NCI-H146 (cell line): ENCODE measurements at regions not wholly inside any gene's neighbourhood (a gene's known extent, or its start where the extent isn't known, plus 50 kb on each side); places are given as distances from the start of the nearest gene placed in this dataset.

Experiments used
- DNase-seq: peaks from one replicate; lab custom pipeline; 2025; lab: John Stamatoyannopoulos, UW

DNA sequence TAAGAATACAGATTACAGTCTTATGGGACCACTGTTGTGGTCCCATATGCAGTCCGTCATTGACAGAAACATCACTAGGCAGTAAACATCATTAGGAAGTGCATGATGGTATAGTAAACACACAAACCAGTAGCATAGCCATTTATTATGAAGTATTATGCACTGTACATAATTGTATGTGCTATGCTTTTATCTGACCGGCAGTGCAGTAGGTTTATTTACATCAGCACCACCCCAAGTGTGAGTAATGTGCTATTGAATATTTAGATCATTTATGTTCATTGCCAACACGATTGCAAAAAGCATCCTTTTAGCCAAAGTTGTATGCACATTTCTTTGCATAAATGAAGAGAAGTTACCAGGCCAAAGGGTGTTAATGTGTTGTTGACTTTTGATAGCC lies 531.6 kb upstream of the TBX3 start:
- DNase-seq: no peak

DNA sequence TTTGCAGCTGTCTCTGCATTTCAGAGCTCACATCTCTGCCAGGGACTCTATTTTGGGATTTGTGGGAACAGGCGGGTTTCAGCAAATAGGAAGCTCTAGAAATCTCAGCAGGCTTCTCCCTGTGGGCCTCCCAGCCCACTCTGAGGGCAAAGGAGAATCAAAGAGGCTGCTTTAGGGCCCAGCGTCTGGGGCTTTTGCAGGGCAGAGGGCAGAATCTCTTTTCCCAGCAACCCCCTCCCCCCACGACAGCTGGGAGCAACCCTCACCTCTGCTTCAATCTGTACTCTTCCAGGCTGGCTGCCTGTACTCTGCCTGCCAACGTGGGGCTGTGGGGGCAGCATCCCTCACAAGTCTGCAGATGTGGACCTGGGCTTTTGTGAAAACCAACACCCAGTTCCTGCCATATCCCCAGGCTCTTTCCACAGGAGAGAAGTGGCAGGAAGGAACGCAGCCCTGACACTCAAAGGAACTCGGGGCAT lies 529.6 kb upstream of the TBX3 start:
- no peak for DNase-seq

DNA sequence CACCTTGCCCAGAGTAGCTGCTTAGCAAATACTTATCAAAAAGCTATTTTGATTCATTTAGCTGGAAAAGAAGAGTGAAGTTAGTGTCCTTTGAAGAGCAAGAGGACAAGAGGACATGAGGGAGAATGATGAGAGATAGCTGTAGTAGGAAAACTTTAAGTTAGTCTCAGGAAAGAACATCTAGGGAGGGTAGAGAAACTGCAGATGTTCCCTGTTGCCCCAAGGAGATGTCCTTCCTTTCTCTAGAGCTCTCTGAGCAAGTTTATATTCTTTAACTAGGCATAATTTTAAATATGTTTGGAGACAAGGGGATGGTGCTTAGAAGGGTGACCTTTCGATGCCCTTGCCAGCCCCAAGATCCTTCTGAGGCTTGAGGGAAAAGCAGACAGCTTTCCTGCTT lies 529.1 kb upstream of the TBX3 start:
- no peak for DNase-seq

DNA sequence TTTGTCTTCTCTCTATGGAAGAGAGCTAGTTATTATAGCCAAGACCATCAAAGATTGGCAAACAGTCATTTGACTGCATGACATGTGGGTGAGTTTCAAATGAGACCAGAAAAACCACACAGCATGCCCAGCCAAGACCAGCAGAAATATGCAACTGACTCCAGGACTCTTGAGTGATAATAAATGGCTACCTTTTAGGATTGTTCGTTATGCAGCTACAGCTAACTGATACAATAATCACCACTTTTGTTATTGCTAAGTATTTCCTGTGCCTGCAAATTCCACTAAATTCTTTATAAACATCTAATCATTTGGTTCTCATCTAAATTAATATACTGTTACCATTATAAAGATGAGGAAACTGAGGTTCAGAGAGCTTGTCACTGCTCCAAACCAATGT lies 528.4 kb upstream of the TBX3 start:
- DNase-seq: no peak

DNA sequence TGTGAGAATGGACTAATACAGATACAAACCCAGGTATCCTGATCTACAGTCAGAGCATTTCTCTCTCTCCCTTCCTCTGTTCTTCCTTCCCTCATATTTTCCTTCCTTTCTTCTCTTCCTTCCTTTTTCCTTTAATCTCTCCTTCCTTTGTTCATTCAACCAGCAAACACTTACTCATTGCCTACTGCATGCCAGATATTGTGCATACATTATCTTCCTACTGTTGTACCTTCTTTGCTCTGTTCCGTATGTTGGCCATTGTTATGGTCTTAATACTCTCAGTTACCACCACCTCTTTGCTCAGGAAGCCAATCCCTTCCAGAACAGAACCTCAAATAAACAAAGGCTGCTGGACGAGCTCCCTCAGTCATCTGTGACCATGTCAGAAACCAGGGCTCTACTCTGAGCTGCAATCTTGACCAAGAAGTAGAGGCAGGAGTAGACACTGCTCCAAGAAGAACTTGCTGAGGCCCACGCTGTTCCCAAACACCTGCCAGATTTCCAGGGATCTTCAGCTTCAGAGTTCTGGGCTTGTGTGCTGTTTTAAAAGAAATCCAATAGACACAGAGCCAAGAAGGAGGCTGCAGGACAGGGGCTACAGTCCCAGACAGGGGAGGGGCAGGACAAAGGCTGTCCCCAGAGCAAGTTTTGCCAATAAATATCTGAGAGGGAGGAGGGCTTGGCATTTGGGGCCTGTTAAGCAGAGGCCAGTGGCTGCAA lies 526.7 kb upstream of the TBX3 start:
- no peak for DNase-seq

DNA sequence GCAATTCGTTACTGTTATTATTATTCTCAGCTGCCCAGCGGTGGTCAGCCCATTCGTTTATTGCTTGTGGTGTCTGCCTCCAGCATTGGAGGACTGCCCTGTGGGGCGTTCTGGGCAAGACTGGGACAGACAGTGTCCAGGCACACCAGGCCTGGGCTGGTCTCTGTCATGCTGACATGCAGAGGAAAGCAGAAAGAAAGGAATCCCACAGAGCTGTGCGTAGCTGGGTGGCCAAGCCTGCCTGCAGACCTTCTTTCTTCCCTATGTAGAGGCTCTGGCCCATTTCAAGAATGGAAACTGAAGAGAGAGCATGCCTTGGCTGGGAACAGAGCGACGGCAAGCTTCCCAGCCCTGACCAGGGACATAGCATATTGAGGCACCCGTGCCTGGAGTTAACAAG lies 525.3 kb upstream of the TBX3 start:
- DNase-seq: no peak

DNA sequence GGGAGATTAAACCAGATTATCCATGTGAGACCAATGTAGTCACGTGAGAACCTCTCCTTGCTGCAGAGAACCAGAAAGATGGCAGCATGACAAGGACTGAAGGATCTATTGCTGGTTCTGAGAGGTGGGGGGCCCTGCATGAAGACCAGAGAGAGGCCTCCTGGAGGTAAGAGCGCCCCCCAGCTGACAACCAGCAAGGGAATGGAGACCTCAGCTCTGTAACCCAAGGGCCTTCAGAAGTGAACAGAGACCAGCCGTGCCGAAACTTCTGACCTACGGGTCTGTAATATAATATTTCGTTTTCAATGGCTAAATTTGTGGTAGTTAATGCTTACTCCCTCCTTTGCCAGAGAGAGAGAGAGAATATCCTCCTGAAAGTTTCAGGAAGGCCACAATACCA lies 524.1 kb upstream of the TBX3 start:
- no peak for DNase-seq

DNA sequence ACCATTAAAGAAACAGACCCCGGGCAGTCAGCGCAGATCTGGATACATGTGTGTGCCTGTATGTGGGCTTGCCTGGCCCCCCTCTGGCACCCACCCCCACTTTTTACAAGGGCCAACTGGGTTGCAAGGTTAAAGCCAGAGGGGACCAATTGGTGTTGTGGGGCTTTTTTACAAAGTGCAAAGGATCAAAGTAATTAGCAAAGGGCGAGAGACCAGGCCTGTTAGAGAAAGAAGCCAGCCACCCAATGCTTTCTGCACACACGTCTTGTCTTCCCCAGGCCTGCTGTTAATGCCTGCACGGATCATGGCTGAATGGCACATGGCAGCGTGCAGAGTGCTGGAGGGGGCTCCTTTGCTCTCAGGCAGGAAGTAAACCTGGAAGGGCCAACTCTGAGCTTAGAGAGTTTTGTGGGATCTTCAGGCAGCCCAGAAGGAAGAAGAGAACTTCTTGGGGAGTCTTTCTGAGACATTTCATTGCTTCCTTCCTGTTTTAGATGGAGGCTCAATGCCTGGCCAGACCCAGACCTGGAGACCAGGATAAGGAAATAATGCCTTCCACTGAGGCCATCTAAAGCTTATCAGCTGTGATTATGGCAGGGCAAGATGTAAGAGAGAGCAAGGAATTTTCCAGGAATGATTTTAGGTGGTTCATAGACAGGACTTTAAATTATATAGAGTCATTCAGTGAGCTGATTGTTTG lies 523.4 kb upstream of the TBX3 start:
- DNase-seq: no peak

DNA sequence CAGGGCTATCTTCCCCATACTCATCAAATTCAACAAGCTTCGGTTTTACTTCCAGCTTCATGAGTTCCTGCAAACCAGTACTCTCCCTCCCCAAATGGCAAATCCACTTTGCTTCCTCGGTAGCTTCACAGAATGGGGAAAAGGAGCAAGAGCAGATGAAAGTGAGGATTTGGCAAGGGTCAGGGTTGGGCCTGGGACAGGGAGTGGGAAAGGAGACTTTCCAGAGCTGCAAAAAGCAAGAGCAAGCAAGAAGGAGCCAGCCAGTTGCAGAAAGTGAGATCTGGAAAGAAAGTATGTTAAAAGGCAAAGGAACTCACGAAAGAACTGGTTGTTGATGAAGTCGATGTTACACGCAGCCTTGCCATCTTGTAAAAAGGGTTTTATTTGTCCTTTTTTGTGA lies 522.8 kb upstream of the TBX3 start:
- no peak for DNase-seq

DNA sequence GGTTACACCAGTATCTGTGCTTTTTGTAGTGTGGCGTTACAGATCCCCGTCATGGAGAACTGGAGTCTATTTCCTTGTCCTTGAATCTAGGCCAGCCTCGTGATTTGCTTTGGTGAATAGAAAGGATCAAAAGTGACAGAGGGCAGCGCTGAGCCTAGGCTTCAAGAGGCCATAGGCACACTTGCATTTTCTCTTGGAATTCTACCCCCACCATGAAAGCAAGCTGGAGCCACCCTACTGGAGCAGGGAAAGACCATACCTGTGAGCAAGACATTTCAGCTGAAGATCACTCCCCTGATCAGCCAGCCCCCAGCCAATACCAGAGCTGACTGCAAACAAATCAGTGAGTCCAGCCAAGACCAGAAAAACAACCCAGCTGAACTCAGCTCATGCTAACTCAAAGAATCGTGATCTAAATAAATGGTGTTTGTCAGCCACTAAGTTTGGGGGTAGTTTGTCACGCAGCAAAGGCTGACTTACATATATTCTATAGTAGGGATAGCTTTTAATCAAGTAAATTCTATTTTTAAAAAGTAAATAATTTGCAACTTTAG lies 521.9 kb upstream of the TBX3 start:
- DNase-seq: no peak

DNA sequence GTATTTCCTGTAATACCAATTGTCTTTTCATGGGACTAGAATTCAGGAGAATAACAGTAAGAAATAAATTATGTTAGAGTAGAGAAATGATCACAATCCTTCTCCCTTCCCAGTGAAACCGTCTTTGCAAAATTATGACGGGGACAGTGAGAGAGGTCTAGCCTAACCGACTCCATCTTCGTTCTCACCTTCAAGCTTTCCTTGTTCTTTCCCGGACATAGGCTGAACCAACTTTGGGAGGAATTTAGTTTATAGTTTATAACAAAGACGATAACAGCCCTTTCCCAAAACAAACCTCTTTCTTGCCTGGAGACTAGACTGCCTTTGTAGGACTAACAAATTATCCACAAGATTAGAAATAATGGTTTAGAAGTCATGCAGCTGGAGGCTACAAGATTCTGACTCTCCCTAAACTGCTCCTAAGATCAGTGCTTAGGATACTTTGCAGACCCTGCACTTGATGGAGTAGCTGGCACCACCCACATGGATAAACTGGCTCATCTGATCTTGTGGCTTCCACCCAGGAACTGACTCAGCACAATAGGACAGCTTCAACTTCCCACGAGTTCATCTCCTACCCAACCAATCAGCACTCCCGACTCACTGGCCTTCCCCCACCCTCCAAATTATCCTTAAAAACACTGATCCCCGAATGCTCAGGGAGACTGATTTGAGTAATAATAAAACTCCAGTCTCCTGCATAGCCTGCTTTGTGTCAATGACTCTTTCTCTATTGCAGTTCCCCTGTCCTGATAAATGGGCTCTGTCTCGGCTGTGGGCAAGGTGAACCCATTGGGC lies 521.2 kb upstream of the TBX3 start:
- DNase-seq: no peak

DNA sequence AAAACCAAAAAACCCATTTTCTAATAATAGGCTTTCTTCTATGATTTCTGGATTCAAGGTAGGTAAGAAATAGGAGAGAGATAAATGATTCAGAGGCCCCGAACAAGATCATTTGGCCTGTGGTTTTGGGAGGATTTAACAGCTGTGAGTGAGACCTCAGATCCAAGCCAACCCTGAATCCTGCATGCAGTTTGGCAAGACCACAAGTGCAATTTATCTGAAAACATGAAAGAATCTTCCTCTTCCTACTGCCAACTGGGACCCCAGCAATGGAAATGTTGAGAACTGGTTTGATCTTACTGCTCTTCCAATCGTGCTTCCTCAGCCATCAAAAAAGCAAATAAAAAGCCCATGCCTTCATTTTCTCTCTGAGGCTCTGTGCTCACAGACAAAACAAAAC lies 519.7 kb upstream of the TBX3 start:
- no peak for DNase-seq

DNA sequence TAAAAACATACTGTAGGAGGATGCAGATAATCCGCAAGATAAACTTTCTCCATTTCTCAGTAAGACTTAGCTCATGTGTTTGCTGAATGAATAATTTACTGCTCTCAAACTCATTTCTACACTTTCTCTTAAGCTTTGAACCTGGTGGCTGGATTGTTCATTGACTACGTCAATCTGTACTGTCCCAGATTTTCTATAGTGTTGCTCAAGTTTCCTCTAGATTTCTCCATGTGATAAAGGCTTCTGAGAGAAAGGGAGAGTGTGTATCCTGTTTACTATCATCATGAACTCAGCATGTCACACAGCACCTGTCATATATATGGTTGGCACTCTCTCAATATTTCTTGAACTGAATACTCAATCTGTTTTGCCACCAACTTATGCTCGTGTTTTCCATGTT lies 518.0 kb upstream of the TBX3 start:
- no peak for DNase-seq

DNA sequence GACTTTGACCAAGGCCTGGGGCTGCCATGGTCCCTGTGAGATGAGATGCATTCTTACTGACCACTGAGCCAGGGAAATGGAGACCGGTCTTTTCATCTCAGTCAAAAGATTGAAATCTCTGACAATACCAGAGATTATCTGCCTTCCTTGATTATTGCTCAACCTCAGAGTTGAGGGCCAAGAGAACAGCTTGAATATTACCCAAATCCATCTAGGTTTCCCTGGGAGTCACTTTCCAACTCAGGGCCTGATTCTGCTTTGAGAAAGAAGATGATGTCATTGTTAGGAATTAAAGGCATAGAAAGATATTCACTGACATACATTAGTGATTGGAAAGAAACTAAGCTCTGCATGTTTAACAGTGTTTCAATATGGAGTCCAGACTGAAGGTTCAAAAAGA lies 515.9 kb upstream of the TBX3 start:
- DNase-seq: no peak

DNA sequence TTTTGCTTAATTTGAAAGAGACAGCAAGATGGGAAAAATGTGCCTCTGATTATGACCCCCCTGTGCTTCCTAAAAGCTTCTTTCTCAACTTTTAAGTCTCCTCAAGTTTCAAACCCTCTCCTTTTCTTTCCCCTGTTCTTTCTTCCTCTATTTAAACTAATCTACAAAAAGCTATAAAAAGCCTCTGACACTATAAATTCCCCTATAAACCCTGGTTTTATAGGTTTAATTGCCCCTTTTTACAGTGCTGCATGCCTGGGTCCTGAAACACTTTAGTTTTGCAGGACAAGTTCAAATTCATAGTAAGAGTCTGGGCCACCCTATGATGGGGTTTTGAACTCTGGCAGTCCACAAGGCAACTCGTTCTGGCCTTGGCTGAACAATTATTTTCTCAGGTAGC lies 510.9 kb upstream of the TBX3 start:
- no peak for DNase-seq

DNA sequence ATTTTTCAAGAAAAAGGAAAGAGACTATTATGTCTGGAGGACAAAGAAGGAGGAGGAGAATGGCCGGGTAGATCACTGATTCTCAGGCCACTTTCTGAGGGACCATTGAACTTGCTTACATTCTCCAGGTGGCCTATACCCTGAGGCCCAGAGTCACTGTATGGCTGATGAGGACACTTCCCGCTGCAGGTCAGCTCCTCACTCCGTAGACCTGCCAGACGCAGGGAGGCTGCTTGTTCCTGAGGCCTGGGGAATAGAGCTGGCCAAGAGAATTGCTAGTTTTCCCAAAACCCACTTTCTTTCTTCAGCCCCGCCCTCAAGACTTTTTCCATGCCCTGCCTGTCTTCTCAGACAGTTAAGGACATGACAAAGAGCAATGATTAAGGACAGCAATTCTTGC lies 510.5 kb upstream of the TBX3 start:
- DNase-seq: no peak

DNA sequence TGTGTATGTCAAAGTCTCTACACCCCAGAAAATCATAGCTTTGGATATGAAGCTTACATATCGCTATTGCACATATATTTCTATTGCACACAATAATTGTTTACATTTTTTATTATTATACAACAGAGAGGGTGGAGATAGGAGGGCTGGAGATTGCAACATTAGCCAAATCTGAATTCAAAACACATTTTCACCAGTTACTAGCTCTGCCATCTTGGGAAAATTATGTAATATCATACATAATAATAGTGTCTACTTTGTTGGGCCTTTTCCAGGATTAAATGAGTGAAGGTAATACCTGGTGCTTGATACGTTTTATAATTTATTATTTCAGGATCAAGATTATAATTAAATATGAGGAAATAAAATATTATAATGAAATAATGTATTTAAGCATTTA lies 507.4 kb upstream of the TBX3 start:
- DNase-seq: no peak

DNA sequence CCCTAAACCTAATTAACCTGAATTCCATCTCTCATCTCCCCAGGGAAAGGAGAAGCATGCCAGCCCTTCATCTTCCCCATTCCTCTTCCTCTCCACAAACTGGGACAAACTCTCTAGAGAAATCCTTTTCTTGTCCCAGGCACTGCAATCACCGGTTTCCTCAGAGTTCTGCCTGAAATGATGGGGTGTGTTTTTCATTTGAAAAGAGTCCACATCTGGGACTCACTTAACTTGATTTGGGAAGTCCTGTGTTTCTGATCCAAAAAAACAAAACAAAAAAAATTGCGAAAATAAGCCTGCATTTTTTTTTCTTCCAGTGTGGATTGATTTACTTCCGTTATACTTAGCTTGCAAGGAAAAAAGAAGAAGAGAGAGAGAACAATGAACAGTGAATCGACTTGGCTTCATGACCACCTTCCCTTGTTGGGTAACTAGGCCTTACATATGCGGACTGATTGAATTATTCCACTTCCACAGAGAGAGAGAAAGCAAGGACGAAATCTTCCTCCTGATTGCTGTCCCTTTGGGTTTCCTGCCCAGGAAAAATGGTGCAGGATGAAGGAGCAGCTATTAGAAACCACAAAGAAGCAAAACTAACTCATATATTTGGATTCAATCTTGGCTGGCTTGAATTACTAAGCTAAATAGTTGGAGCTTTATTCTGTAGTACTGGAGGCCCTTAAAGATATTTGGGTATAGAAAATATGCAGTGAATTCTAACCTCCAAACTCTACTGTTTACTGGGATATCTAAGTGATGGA lies 506.2 kb upstream of the TBX3 start:
- DNase-seq: no peak

DNA sequence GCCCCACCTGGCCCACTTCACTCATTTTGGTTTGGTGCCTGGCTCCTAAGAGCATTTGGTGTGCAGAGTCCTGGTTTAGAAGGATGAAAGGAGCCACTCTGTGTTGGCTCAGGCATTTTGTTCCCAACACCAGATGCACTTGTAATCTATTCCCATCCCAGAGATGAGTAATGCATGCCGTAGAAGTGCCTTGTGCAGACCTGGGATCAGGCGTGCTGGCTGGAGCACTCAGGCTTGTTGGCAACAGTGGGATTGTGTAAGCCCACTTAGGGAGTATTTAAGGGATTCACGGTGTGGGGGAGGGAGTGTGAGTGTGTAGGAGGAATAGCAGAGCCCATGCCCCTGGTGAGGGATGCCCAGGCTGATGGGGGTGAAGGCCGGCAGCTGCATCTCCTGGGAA lies 501.5 kb upstream of the TBX3 start:
- no peak for DNase-seq

DNA sequence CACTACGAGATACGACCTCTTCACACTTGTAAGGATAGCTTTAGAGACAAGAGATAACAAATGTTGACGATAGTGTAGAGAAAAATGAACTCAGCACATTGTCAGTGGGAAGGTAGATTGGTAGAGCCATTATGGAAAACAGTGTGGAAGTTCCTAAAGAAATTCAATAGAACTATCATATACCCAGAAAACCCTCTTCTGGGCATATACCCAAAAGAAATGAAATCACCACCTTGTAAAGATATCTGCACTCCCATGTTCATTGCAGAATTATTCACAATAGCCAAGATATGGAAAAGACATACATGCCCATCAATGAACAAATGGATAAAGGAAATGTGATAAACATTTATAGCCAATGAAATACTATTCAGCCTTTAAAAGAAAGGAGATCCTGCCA lies 499.8 kb upstream of the TBX3 start:
- no peak for DNase-seq

DNA sequence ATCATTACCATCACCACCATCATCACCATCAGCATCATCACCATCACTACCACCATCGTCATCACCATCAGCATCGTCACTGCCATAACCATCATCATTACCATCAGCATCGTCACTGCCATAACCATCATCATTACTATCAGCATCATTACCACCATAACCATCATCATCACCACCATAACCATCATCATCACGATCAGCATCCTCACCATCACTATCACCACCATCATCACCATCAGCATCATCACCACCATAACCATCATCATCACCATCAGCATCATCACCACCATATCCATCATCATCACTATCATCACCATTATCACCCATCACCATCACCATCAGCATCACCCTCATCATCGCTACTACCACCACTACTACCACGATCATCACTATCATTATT lies 493.9 kb upstream of the TBX3 start:
- no peak for DNase-seq
